MM.1S (cell line): ENCODE measurements at regions not wholly inside any gene's neighbourhood (a gene's known extent, or its start where the extent isn't known, plus 50 kb on each side); places are given as distances from the start of the nearest gene placed in this dataset.

Experiments
- CTCF ChIP-seq: fragments of 300-600 bp; sonication (generic); IDR thresholded peaks from 2 replicates; pipeline ENCODE4 v1.5.1; 2016; ENCODE audit warnings: antibody characterized with exemption, low read length, mixed read lengths
- EZH2 ChIP-seq: fragments of 300-600 bp; sonication (generic); optimal IDR thresholded peaks from 2 replicates; pipeline ENCODE3; 2017; ENCODE audit warnings: low read depth, mild to moderate bottlenecking, antibody characterized with exemption, low read length, mixed read lengths
- EZH2phosphoT487 ChIP-seq: fragments of 300-600 bp; sonication (generic); IDR thresholded peaks from 2 replicates; pipeline ENCODE4 v1.6.1; 2018; ENCODE audit warnings: antibody characterized with exemption, low read length

- TF ChIP-seq CTCF (no peak), EZH2 (no peak), EZH2phosphoT487 (no peak)
Observed at GRCh38 chr11:92391808-92392207, 167.2 kb downstream of the FAT3 start.
